HG03066 (cell line): ENCODE measurements at regions not wholly inside any gene's neighbourhood (a gene's known extent, or its start where the extent isn't known, plus 50 kb on each side); places are given as distances from the start of the nearest gene placed in this dataset.
"Not testable (repeated sequence)": the region's sequence is repeated elsewhere in the genome, so short reads cannot be mapped to it uniquely, and the experiment has no call there.

Experiments
- ATAC-seq: cut with Tn5 transposase; IDR thresholded peaks from one replicate; pipeline ENCODE4 v1.9.1; 2021; ENCODE audit warnings: low read depth; ENCODE audit not compliant: unreplicated experiment

GRCh38 chr16:47921535-47921934 is 234.3 kb downstream of the ABCC12 start:
- ATAC-seq: no peak

GRCh38 chr16:47920709-47921108 is 235.1 kb downstream of the ABCC12 start:
- no peak for ATAC-seq

GRCh38 chr16:47917118-47917517 is 238.7 kb downstream of the ABCC12 start:
- ATAC-seq: no peak

GRCh38 chr16:47916266-47916665 is 239.5 kb downstream of the ABCC12 start:
- ATAC-seq: no peak

- no peak for ATAC-seq
Observed at GRCh38 chr16:47907109-47907508, 248.7 kb downstream of the ABCC12 start.

- no peak for ATAC-seq
Observed at GRCh38 chr16:47905771-47906170, 250.0 kb downstream of the ABCC12 start.

GRCh38 chr16:47904691-47905090 is 251.1 kb downstream of the ABCC12 start:
- ATAC-seq: no peak

- no peak for ATAC-seq
Observed at GRCh38 chr16:47903470-47903869, 252.3 kb downstream of the ABCC12 start.

GRCh38 chr16:47897105-47897504 is 258.7 kb downstream of the ABCC12 start:
- not testable (repeated sequence) for ATAC-seq

GRCh38 chr16:47895146-47895545 is 260.6 kb downstream of the ABCC12 start:
- no peak for ATAC-seq

GRCh38 chr16:47892999-47893398 is 262.8 kb downstream of the ABCC12 start:
- no peak for ATAC-seq

- ATAC-seq: no peak
Observed at GRCh38 chr16:47888734-47889133, 267.1 kb downstream of the ABCC12 start.

GRCh38 chr16:47888142-47888541 is 267.7 kb downstream of the ABCC12 start:
- ATAC-seq: no peak

- ATAC-seq: no peak
Observed at GRCh38 chr16:47887496-47887895, 268.3 kb downstream of the ABCC12 start.

GRCh38 chr16:47886631-47887415 is 269.0 kb downstream of the ABCC12 start:
- ATAC-seq: no peak

GRCh38 chr16:47886139-47886538 is 269.7 kb downstream of the ABCC12 start:
- ATAC-seq: no peak

- ATAC-seq: no peak
Observed at GRCh38 chr16:47885489-47885888, 270.3 kb downstream of the ABCC12 start.

GRCh38 chr16:47884116-47884725 is 271.6 kb downstream of the ABCC12 start:
- ATAC-seq: no peak

- no peak for ATAC-seq
Observed at GRCh38 chr16:47881574-47881973, 274.2 kb downstream of the ABCC12 start.

GRCh38 chr16:47880653-47881052 is 275.1 kb downstream of the ABCC12 start:
- ATAC-seq: no peak

GRCh38 chr16:47877166-47877565 is 278.6 kb downstream of the ABCC12 start:
- ATAC-seq: no peak

- ATAC-seq: no peak
Observed at GRCh38 chr16:47876511-47876910, 279.3 kb downstream of the ABCC12 start.
